Memory B cell (primary cell): ENCODE measurements at regions not wholly inside any gene's neighbourhood (a gene's known extent, or its start where the extent isn't known, plus 50 kb on each side); places are given as distances from the start of the nearest gene placed in this dataset.

ENCODE experiments used
- ATAC-seq: fragments of 150-1000 bp; cut with Tn5 transposase; 2 replicates; pipeline ENCODE4 v1.10.0; 2021; ENCODE audit warnings: low read depth, mild to moderate bottlenecking, moderate library complexity
- DNase-seq, 2 donors: peaks; one replicate each; pipeline ENCODE4 v3.0.0; 2022; ENCODE audit warnings: low spot score in 2 of 2
- H3K27ac Mint-ChIP-seq: one replicate; pipeline ENCODE4 v1.8.0; 2022; ENCODE audit warnings: mild to moderate bottlenecking, moderate library complexity, mixed read lengths
- H3K27me3 Mint-ChIP-seq: one replicate; pipeline ENCODE4 v1.8.0; 2022; ENCODE audit warnings: mixed read lengths
- H3K36me3 Mint-ChIP-seq: one replicate; pipeline ENCODE4 v1.8.0; 2022; ENCODE audit warnings: mild to moderate bottlenecking, mixed read lengths
- H3K4me1 Mint-ChIP-seq: one replicate; pipeline ENCODE4 v1.8.0; 2022; ENCODE audit warnings: mixed read lengths
- H3K4me3 Mint-ChIP-seq: one replicate; pipeline ENCODE4 v1.8.0; 2022; ENCODE audit warnings: mild to moderate bottlenecking, moderate library complexity, mixed read lengths
- H3K9me3 Mint-ChIP-seq: one replicate; pipeline ENCODE4 v1.8.0; 2022; ENCODE audit warnings: mixed read lengths

DNA sequence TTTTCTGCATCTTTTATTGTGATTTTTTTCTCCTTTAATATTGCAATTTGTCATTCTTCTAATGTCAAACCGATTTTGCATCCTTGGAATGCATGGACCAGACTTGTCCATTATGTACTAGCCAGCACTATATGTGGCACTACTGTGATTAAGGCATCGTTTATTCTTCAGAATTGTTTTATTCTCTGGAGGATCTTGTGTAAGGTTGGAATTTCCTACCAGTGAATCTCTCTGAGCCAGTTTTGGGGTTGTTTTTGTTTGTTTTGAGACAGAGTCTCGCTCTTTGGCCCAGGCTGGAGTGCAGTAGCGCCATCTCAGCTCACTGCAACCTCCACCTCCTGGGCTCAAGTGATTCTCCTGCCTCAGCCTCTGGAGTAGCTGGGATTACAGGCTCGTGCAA lies 58.5 kb downstream of the IGLL5 start:
- H3K36me3 Mint-ChIP-seq: no peaks in the 10 kb centered on the region
- no peaks in the 10 kb centered on the region for H3K9me3 Mint-ChIP-seq
- no peak overlapping the region for H3K27ac Mint-ChIP-seq
- ATAC-seq (no peak), DNase-seq (no peak)
- H3K4me1 Mint-ChIP-seq: peaks cover 31% of the 10 kb centered on the region
- no peak overlapping the region for H3K4me3 Mint-ChIP-seq
- H3K27me3 Mint-ChIP-seq: peaks cover 8% of the 10 kb centered on the region

DNA sequence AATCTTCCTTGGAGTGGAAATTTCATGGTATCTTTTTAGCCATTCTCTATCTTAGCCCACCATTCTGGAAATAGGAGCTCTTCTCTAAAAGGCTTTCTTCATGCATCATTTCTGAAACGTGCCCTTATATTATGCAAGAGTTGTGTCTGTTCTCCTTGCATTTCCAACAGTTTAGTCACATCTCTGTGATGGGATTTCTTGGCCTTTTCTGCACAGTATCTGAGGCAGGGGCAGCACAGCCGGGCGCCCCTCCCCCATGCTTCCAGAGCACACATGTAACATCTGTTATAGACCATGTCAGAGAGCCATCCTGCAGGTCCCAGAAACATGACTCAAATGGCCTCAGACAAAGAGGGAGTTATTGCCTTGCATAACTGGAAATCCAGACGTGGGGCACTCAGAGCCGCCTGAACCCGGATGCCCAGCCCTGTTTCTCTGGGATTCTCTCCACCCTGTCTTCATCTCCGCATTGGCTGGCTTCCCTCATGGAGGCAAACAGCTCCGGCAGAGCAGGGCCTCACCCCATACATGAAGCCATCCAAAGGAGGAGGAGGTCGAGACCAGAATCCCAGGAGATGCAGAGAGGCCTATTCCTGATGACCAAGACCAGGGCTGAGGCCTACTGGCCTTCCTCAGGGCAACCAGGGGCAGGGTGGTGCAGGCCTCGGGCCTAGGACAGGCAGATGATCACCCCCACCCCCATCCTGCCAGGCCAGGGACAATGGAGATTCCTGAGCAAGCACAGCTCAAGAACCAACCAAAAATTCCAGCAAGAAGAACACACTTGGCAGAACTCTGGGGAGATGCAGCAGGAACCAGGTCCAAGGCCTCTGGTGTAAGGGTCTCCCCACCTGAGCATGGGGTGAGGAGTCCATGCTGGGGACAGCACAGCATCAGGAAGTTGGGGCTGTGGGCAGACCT lies 61.3 kb downstream of the IGLL5 start:
- Mint-ChIP-seq H3K27me3 (peaks cover 6% of the 10 kb centered on the region), H3K4me1 (peaks cover 30% of the 10 kb centered on the region), H3K4me3 (no peak overlapping the region), H3K9me3 (no peaks in the 10 kb centered on the region), H3K36me3 (no peaks in the 10 kb centered on the region), H3K27ac (no peak overlapping the region)
- DNase-seq (peak in 1 of 2 donors; percentile 9), ATAC-seq (no peak)

DNA sequence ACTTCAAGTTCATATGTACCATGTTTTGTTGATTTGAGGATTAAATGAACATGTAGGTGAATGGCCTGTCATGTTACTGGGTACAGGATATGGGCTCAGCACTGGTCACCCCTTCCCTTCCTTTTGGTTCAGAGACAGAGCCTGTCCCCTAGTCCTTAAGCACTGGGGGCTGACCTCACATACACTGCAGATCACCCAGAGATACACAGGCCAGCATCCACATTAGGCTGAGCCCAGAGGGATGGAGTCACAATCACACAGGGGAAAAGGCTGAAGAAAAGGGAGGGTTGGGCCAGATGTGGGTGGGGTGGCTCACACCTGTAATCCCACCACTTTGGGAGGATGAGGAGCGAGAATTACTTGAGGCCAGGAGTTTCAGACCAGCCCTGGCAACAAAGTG lies 62.3 kb downstream of the IGLL5 start:
- ATAC-seq: no peak
- Mint-ChIP-seq H3K9me3 (no peaks in the 10 kb centered on the region), H3K36me3 (no peaks in the 10 kb centered on the region), H3K4me1 (peaks cover 31% of the 10 kb centered on the region), H3K4me3 (no peak overlapping the region), H3K27me3 (peaks cover 6% of the 10 kb centered on the region), H3K27ac (no peak overlapping the region)
- DNase-seq: no peak

DNA sequence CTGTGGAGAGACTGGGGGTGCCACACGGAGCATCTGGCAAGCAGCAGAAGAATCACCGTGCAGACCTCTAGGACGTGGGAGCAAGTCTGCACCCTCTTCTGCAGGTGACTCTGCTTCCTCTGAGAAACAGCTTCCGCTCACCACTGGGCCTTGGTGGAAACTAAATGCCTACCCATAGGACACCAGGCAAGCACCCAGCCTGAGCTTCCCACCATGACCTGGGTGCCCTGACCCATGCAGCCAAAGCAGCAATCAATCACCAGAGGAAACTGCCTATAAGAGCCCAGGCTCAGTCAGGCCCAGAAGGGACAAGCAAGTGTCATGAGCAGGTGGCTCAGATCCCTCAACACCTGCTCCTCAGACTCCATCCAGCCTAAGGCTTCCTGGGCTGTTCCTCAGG lies 63.4 kb downstream of the IGLL5 start:
- Mint-ChIP-seq H3K36me3 (no peaks in the 10 kb centered on the region), H3K4me3 (no peak overlapping the region), H3K27me3 (peaks cover 6% of the 10 kb centered on the region), H3K4me1 (peaks cover 32% of the 10 kb centered on the region), H3K27ac (no peak overlapping the region), H3K9me3 (no peaks in the 10 kb centered on the region)
- ATAC-seq (no peak), DNase-seq (no peak)

DNA sequence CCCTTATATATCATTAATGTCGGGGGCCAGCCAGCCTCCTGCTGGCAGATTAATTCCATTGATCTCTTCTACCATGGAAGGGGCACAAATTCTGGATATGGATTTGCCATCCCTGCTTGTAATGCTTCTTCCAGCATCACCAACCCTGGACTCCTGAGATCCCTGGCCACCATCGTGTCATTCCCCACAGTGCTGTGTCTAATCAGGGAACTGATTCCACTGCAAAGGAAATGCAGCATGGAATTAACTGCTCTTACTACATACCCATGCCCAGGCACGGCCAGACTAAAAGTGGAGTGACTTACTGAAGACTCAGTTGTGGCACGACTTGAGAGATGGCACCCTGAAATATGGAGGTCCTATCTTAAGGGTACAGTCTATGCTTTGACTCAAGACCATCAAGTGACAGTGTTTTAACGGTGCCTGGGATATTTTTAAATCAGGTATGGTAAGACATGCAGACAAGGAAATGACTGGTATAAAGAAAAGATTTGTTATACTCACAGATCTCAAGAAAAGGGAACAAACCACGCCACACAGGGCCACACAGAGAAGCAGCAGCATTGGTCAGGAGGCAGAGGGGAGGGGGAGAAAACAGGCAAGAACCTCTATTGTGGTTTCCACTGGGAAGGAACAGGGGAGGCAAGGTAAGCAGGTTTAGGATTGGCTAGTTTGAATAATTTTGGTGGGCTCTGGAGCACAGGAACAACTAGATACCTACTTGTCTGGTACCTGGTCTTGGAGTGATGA lies 65.1 kb downstream of the IGLL5 start:
- peak overlapping the region; percentile 43 for H3K27ac Mint-ChIP-seq
- ATAC-seq: no peak
- H3K36me3 Mint-ChIP-seq: no peaks in the 10 kb centered on the region
- no peak for DNase-seq
- no peaks in the 10 kb centered on the region for H3K9me3 Mint-ChIP-seq
- peaks cover 28% of the 10 kb centered on the region for H3K4me1 Mint-ChIP-seq
- peaks cover 7% of the 10 kb centered on the region for H3K27me3 Mint-ChIP-seq
- H3K4me3 Mint-ChIP-seq: no peak overlapping the region

DNA sequence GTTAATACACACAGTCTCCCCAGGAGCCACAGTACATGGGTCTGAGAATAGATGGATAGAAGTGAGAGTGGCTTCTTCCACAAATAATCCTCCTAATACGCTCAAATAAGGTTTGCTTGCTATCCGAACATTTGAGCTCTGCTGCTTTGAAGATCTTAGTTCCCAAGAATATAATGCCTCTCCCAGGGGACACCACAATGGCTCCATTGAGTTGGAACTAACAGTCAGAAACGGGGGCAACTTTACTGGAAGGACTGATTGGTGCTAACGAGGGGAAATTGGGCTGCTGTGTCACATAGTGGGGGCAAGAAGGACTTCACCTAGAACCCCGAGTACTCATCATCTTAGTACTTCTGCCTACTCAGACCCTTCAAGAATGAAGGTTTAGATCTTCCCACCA lies 66.2 kb downstream of the IGLL5 start:
- Mint-ChIP-seq H3K27ac (peak overlapping the region; percentile 68), H3K9me3 (no peaks in the 10 kb centered on the region), H3K4me1 (peaks cover 28% of the 10 kb centered on the region), H3K36me3 (no peaks in the 10 kb centered on the region), H3K4me3 (no peak overlapping the region), H3K27me3 (peaks cover 7% of the 10 kb centered on the region)
- ATAC-seq: no peak
- DNase-seq: no peak

DNA sequence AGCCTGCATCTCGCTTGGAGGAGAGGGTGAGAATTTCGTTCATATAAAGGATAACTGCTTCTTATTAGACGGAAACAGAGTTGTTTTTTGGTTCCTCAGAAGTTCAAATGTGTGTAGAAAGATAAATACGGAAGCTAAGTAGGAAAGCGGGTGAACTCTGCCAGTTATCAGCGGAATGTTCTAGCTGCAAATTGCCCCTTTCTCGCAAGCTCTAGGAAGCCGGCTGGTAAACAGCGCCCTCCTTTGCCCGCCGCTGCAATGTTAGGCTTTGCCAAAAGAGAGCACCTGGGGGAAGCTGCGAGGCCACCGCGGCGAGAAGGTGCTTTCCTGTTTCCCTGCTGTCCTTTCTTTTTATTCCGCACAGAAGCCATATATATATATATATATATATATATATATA lies 67.0 kb downstream of the IGLL5 start:
- Mint-ChIP-seq H3K9me3 (no peaks in the 10 kb centered on the region), H3K4me1 (peaks cover 28% of the 10 kb centered on the region), H3K4me3 (no peak overlapping the region), H3K27ac (no peak overlapping the region), H3K27me3 (peaks cover 7% of the 10 kb centered on the region), H3K36me3 (no peaks in the 10 kb centered on the region)
- peak; percentile 74 to 80 for DNase-seq
- peak; percentile 77 for ATAC-seq

DNA sequence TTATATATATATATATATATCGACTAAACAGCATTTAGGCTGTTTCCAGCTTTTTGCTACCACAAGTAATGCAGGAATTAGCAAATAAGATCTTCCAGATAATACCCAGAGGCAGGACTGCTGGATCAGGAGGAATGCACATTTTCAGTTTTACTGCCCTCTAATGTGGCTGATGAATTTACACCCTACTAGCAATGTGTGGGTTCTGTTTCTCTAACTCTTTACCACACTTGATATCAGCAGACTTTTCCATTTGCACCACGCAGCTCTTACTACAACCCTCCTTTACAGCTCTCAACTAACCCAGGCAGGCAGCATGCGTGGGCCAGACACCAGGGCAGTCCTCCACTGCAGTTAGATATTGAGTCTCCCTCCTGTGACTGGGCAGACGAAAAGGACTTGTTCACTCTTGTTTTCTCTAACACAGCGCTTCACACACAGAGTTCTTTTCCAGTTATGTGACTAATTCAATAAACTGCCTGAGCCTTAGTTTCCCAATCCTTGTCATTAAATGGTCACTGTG lies 67.7 kb downstream of the IGLL5 start:
- H3K27me3 Mint-ChIP-seq: peaks cover 3% of the 10 kb centered on the region
- no peak overlapping the region for H3K4me3 Mint-ChIP-seq
- no peak for ATAC-seq
- no peaks in the 10 kb centered on the region for H3K36me3 Mint-ChIP-seq
- no peak overlapping the region for H3K27ac Mint-ChIP-seq
- H3K4me1 Mint-ChIP-seq: peaks cover 27% of the 10 kb centered on the region
- no peak for DNase-seq
- H3K9me3 Mint-ChIP-seq: no peaks in the 10 kb centered on the region

DNA sequence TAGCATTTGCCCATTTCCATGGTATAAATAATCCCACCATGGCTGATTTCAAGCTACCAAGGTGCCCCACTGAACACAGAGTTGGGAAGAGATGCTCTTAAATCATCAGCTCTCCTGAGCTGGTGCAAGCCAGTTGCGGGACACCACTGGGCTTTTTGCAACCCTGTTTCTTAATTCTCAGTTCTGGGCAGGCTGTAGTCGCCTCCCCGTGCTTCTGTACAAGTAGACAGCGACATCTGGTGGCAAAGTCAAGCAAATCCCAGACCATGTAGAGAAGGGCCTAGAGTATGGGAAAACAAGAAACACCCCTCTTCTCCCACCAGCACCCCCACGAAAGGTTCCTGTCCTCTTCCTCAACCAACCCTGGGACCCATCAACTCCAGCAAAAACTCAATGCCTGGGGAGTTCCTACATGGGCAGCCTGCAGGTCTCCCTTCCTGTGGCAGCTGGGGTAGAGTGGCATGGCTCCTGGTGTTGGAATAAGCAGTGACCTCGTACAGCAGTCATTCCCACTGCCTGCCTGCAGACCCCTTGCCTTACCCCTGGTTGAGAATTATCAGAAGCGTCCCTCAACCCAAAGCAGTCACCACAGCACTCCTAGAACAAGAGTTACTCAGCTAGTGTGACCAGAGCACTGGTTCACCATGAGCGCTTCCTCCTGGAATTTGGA lies 68.4 kb downstream of the IGLL5 start:
- Mint-ChIP-seq H3K27me3 (peaks cover 3% of the 10 kb centered on the region), H3K9me3 (no peaks in the 10 kb centered on the region), H3K36me3 (no peaks in the 10 kb centered on the region), H3K27ac (no peak overlapping the region), H3K4me1 (peaks cover 22% of the 10 kb centered on the region), H3K4me3 (no peak overlapping the region)
- DNase-seq: peak; percentile 72 to 79
- peak; percentile 72 for ATAC-seq

DNA sequence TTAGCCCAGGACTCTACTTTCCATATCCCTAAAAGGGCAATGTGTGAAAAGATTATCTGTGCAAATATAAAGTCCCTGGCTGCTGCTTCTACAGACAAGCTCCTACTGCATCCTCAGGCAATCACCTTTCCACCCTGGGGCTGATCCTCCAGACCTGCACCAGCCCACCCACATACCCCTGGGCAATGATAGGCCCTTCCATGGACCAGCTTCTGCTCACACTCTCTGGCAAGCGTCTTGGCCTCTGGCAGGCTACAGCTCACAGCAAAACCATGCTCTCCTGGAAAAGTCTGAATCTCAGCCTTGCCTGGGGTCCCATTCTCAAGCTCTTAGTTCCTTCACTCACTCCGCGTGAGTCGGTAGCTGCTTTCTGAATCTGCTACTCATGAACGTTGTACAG lies 69.5 kb downstream of the IGLL5 start:
- Mint-ChIP-seq H3K36me3 (peaks cover 2% of the 10 kb centered on the region), H3K4me3 (no peak overlapping the region), H3K4me1 (peaks cover 22% of the 10 kb centered on the region), H3K9me3 (peaks cover 9% of the 10 kb centered on the region), H3K27ac (no peak overlapping the region), H3K27me3 (peaks cover 3% of the 10 kb centered on the region)
- DNase-seq (no peak), ATAC-seq (no peak)

DNA sequence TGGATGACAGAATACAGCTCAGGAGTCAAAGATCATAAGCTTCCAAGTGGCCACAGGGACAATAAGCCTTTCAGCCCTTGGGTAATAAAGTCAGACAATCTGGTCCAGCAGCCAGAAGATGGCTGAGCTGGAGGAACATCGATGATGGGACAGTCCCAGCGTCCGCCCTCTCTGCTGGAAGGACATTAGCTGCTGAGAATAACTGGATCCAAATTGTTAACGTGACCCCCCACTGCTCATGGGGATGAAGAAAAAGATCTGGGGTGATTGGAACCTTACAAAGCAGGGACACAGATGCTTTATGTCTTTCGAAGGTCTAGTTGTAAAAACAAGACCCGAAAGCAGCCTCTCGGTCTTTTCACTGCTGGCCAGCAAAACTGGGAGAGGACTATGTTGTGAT lies 71.0 kb downstream of the IGLL5 start:
- peaks cover 10% of the 10 kb centered on the region for H3K9me3 Mint-ChIP-seq
- no peak for DNase-seq
- peaks cover 13% of the 10 kb centered on the region for H3K4me1 Mint-ChIP-seq
- ATAC-seq: no peak
- H3K4me3 Mint-ChIP-seq: no peak overlapping the region
- H3K27ac Mint-ChIP-seq: no peak overlapping the region
- peaks cover 2% of the 10 kb centered on the region for H3K36me3 Mint-ChIP-seq
- H3K27me3 Mint-ChIP-seq: peaks cover 5% of the 10 kb centered on the region

DNA sequence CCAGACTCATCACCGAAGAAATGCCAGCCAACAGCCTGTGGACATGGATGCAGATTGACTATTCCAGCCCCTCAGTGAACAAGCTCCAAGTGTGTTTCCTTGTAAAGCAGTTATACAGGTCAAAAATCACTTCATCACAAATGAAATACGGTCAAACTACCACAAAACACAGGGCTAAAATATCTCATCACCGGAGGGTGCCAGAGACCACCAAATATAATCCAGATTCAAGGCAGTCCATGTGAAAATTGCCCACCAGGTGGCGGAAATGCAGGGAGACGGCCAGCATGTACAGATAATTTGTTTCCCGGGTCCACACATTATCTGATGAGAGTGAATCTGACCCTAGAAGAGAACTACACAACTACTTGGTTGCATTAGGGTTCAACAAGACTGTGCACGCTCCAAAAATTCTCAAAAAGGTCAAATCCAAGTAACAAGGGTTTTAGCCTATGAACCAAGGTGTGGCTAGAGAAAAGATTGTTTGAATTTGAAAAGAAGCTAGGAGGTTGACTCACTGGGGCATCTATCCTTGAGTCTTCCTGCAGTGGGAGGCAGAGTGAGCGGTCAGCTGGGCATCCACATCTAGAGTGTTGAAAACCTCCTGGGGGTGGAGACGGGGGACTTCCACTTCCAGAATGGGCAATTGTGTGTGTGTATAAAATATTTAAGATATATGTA lies 71.7 kb downstream of the IGLL5 start:
- peaks cover 2% of the 10 kb centered on the region for H3K36me3 Mint-ChIP-seq
- ATAC-seq (peak; percentile 52), DNase-seq (peak; percentile 83 to 88)
- H3K27ac Mint-ChIP-seq: no peak overlapping the region
- no peak overlapping the region for H3K4me3 Mint-ChIP-seq
- peaks cover 10% of the 10 kb centered on the region for H3K9me3 Mint-ChIP-seq
- peaks cover 10% of the 10 kb centered on the region for H3K4me1 Mint-ChIP-seq
- peaks cover 5% of the 10 kb centered on the region for H3K27me3 Mint-ChIP-seq

DNA sequence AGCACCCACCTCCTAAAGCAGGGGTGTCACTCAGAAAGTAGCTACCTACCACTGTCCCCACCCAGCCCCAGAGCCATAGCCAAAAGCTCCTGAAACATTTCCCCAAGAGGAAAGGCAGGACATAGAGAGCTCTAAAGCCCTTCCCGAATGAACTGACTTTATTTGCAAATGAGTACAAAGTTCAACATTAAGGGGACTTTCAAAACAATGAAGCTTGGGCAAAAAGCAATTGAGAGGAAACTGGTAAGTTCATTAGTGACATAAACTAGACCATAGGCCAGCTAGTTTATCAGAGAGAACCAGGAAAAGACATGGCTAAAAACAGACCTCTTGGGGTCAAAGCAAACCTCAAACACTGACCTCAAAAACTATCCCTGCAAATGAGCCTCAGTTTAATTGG lies 72.7 kb downstream of the IGLL5 start:
- ATAC-seq (no peak), DNase-seq (no peak)
- H3K27me3 Mint-ChIP-seq: peaks cover 5% of the 10 kb centered on the region

More for the DNA sequence above, 72.7 kb downstream of the IGLL5 start:
- H3K4me1 Mint-ChIP-seq: peaks cover 4% of the 10 kb centered on the region
- H3K27ac Mint-ChIP-seq: no peak overlapping the region
- H3K9me3 Mint-ChIP-seq: peaks cover 10% of the 10 kb centered on the region
- no peak overlapping the region for H3K4me3 Mint-ChIP-seq
- H3K36me3 Mint-ChIP-seq: peaks cover 2% of the 10 kb centered on the region
